DND-41 (cell line): ENCODE measurements at regions not wholly inside any gene's neighbourhood (a gene's known extent, or its start where the extent isn't known, plus 50 kb on each side); places are given as distances from the start of the nearest gene placed in this dataset.

Experiments used
- ATAC-seq: fragments of 200-7000 bp; cut with Tn5 transposase; 3 replicates; pipeline ENCODE4 v1.9.1; 2021; ENCODE audit warnings: low read depth; ENCODE audit not compliant: insufficient read depth
- DNase-seq: peaks from one replicate; pipeline ENCODE4 v3.0.0-alpha.2; 2020
- H2AFZ ChIP-seq: 2 replicates; pipeline ENCODE4 v1.6.0; 2012; ENCODE audit warnings: low read depth, low read length
- H3K27ac ChIP-seq: 2 replicates; pipeline ENCODE4 v1.5.1; 2012; ENCODE audit warnings: low read length, inconsistent platforms
- H3K27me3 ChIP-seq: fragments of 200-600 bp; sonication (generic); 2 replicates; pipeline ENCODE4 v1.6.0; 2012; ENCODE audit warnings: low read length, mild to moderate bottlenecking, inconsistent platforms; ENCODE audit not compliant: insufficient read depth, poor library complexity
- H3K36me3 ChIP-seq: 2 replicates; pipeline ENCODE4 v1.5.1; 2012; ENCODE audit warnings: low read length, inconsistent platforms; ENCODE audit not compliant: insufficient read depth
- H3K4me1 ChIP-seq: 2 replicates; pipeline ENCODE4 v1.5.1; 2012; ENCODE audit warnings: mild to moderate bottlenecking, low read length; ENCODE audit not compliant: insufficient read depth
- H3K4me2 ChIP-seq: 2 replicates; pipeline ENCODE4 v1.6.0; 2012; ENCODE audit warnings: mild to moderate bottlenecking, moderate library complexity, low read length, inconsistent platforms; ENCODE audit not compliant: insufficient read depth
- H3K4me3 ChIP-seq, 2 experiments: fragments of 200-600 bp in 1 of 2; shearing (Covaris generic) in 1 of 2; 2 replicates each; pipeline ENCODE4 v1.5.1; 2012 to 2016; ENCODE audit warnings: inconsistent platforms in 2 of 2, low read length in 2 of 2, mild to moderate bottlenecking in 2 of 2, low read depth in 1 of 2, moderate library complexity in 1 of 2
- H3K79me2 ChIP-seq: 2 replicates; pipeline ENCODE4 v1.6.0; 2012; ENCODE audit warnings: low read length, inconsistent platforms; ENCODE audit not compliant: insufficient read depth
- H3K9ac ChIP-seq: 2 replicates; pipeline ENCODE4 v1.6.0; 2012; ENCODE audit warnings: low read depth, mild to moderate bottlenecking, inconsistent platforms, low read length, moderate library complexity
- H3K9me3 ChIP-seq: 2 replicates; pipeline ENCODE4 v1.5.1; 2012; ENCODE audit warnings: low read length, moderate library complexity, mild to moderate bottlenecking, inconsistent platforms; ENCODE audit not compliant: insufficient read depth, severe bottlenecking
- H4K20me1 ChIP-seq: 2 replicates; pipeline ENCODE4 v1.6.0; 2012; ENCODE audit warnings: low read length; ENCODE audit not compliant: insufficient read depth
- EZH2 ChIP-seq: IDR thresholded peaks from 3 replicates; pipeline ENCODE4 v1.6.1; 2012; ENCODE audit warnings: borderline replicate concordance, low read depth, mild to moderate bottlenecking, moderate library complexity, low read length, inconsistent platforms; ENCODE audit not compliant: severe bottlenecking
- TF ChIP-seq, protein P1 (sequence below): IDR thresholded peaks from 2 replicates; pipeline ENCODE4 v1.5.1; 2012; ENCODE audit warnings: borderline replicate concordance, low read length, moderate library complexity, mild to moderate bottlenecking; ENCODE audit not compliant: poor library complexity, severe bottlenecking; ENCODE audit errors: extremely low read depth

DNA sequence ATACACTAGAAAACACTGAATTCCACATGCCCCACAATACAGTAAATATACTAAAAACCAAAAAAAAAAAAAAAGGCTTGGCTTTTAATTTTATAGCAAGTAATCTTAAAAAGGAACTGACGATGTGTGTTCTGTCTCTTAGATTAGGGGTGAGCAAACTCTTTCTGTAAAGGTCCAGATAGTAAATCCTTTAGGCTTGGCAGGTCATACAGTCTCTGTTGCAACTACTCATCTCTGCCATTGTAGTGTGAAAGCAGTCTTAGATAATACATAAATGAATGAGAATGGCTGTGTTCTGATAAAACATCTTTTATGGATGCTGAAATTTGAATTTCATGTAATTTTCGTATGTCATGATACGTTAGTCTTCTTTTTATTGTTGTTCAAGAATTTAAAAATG, 150.2 kb downstream of the SLC30A10 start:
- Histone ChIP-seq H3K79me2 (no peaks in the 10 kb centered on the region), H2AFZ (no peak overlapping the region), H3K4me3 (no peak overlapping the region), H3K27me3 (no peaks in the 10 kb centered on the region), H3K9me3 (no peaks in the 10 kb centered on the region), H3K9ac (no peak overlapping the region), H3K36me3 (no peaks in the 10 kb centered on the region), H3K4me1 (no peaks in the 10 kb centered on the region), H3K4me2 (no peak overlapping the region), H3K27ac (no peak overlapping the region), H4K20me1 (no peaks in the 10 kb centered on the region)
- no peak for ATAC-seq
- TF ChIP-seq EZH2: no peak
- no peak for DNase-seq

DNA sequence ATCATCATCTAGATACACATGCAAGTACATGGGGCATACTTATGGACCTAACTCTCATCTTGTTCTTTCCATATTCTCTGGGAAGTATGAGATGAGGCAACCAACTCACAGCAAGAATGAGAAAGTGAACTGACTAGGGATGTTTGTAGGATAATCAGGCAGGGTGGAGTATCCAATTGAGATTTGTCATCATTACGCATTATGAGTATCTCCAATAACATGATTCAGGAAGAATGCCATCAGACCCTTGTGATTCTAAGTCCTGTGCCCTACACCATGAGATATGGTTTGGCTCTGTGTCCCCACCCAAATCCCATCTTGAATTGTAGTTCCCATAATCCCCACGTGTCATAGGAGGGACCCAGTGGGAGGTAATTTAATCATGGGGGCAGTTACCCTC, 154.0 kb downstream of the SLC30A10 start:
- no peak for ATAC-seq
- DNase-seq: no peak
- no peaks in the 10 kb centered on the region for H3K9me3 ChIP-seq
- no peaks in the 10 kb centered on the region for H3K27me3 ChIP-seq
- H3K4me3 ChIP-seq: no peak overlapping the region
- no peak overlapping the region for H3K9ac ChIP-seq
- H3K27ac ChIP-seq: no peak overlapping the region
- H3K79me2 ChIP-seq: no peaks in the 10 kb centered on the region
- H3K4me1 ChIP-seq: no peaks in the 10 kb centered on the region
- H2AFZ ChIP-seq: no peak overlapping the region
- no peaks in the 10 kb centered on the region for H4K20me1 ChIP-seq
- TF ChIP-seq, protein P1, sequence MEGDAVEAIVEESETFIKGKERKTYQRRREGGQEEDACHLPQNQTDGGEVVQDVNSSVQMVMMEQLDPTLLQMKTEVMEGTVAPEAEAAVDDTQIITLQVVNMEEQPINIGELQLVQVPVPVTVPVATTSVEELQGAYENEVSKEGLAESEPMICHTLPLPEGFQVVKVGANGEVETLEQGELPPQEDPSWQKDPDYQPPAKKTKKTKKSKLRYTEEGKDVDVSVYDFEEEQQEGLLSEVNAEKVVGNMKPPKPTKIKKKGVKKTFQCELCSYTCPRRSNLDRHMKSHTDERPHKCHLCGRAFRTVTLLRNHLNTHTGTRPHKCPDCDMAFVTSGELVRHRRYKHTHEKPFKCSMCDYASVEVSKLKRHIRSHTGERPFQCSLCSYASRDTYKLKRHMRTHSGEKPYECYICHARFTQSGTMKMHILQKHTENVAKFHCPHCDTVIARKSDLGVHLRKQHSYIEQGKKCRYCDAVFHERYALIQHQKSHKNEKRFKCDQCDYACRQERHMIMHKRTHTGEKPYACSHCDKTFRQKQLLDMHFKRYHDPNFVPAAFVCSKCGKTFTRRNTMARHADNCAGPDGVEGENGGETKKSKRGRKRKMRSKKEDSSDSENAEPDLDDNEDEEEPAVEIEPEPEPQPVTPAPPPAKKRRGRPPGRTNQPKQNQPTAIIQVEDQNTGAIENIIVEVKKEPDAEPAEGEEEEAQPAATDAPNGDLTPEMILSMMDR: no peak
- TF ChIP-seq EZH2: no peak
- H3K4me2 ChIP-seq: no peak overlapping the region
- no peaks in the 10 kb centered on the region for H3K36me3 ChIP-seq

DNA sequence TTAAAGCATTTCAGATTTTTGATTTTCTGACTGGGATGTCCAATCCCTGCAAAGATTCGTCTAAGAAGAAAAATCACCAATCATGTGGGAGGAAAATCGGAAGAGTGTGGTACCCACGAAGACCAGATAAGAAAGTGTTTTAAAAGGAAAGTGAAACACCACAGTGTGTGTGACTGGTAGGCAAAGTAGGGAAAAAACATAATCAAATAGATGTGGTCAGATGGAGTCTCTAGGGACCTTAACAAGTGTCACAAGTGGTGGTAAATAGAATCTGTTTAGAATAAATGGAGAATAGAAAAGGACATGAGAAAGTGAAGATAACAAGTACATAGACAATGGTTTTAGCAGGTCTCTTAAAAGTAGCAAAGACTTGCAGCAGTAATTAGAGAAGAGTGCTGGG, 154.6 kb downstream of the SLC30A10 start:
- no peaks in the 10 kb centered on the region for H3K4me1 ChIP-seq
- ATAC-seq: no peak

DNA sequence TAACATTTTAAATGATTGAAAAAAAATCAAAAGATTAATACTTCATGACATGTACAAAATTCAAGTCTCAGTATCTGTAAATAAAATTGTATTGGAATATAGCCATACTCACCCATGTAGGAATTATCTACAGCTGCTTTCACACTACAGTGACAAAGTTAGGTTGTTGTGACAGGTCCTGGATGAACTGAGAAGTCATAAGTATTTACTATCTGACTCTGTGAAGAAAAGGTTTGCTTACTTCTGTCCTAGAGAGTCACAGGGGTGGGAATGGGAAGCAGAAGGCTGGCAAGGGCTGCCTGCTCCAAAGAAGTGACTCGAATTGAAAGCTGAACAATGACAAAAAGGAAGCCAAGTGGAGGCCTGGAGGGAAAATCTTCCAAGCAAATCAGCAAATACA, 155.2 kb downstream of the SLC30A10 start:
- H3K4me3 ChIP-seq: no peak overlapping the region
- H3K4me2 ChIP-seq: no peak overlapping the region
- H4K20me1 ChIP-seq: no peaks in the 10 kb centered on the region
- no peak overlapping the region for H3K9ac ChIP-seq
- no peaks in the 10 kb centered on the region for H3K36me3 ChIP-seq
- DNase-seq (no peak), ATAC-seq (no peak)
- H3K9me3 ChIP-seq: no peaks in the 10 kb centered on the region
- no peaks in the 10 kb centered on the region for H3K27me3 ChIP-seq
- H3K27ac ChIP-seq: no peak overlapping the region
- H2AFZ ChIP-seq: no peak overlapping the region
- H3K79me2 ChIP-seq: no peaks in the 10 kb centered on the region
- no peaks in the 10 kb centered on the region for H3K4me1 ChIP-seq
- TF ChIP-seq, protein P1: no peak
- TF ChIP-seq EZH2: no peak

More for the DNA sequence above, 154.6 kb downstream of the SLC30A10 start:
- Histone ChIP-seq H3K4me3 (no peak overlapping the region), H3K27me3 (no peaks in the 10 kb centered on the region), H3K79me2 (no peaks in the 10 kb centered on the region), H3K9ac (no peak overlapping the region), H4K20me1 (no peaks in the 10 kb centered on the region), H3K9me3 (no peaks in the 10 kb centered on the region), H3K27ac (no peak overlapping the region), H3K36me3 (no peaks in the 10 kb centered on the region), H2AFZ (no peak overlapping the region), H3K4me2 (no peak overlapping the region)
- DNase-seq: no peak
- no peak for TF ChIP-seq EZH2
- TF ChIP-seq, protein P1: no peak
